GM12874 (cell line): ENCODE measurements at regions not wholly inside any gene's neighbourhood (a gene's known extent, or its start where the extent isn't known, plus 50 kb on each side); places are given as distances from the start of the nearest gene placed in this dataset.

Experiments
- CTCF ChIP-seq: IDR thresholded peaks from 2 replicates; pipeline ENCODE4 v1.5.1; 2011; ENCODE audit warnings: low read depth, mild to moderate bottlenecking, control low read depth, low read length, moderate library complexity; ENCODE audit not compliant: insufficient read depth

DNA sequence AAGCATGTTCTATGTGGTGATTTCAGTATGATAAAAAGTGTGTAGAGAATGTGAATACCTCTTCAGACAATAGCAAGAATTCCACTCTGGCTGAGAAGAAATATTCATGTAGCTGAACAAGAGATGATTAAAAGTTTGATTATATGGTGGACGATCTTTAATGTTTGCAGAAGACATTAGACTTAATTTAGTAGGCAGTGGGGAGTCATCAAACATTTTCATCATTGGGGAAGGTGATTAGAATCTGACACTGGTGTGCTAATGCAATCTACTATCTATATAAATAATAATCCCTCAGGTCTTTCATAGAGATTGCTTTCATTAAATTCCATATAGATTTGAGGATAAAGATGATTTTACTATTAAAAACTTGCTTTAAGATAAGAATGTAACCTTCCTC is 761.0 kb downstream of the SOCS6 start:
- TF ChIP-seq CTCF: no peak

- no peak for TF ChIP-seq CTCF
These were observed 759.0 kb downstream of the SOCS6 start for GRCh38 chr18:71047882-71048281.

- TF ChIP-seq CTCF: no peak
These were observed 756.7 kb downstream of the SOCS6 start for GRCh38 chr18:71045331-71046065.

GRCh38 chr18:71040161-71040560 is 751.3 kb downstream of the SOCS6 start:
- TF ChIP-seq CTCF: no peak

- no peak for TF ChIP-seq CTCF
These were observed 749.4 kb downstream of the SOCS6 start for GRCh38 chr18:71038196-71038595.

GRCh38 chr18:71036783-71037182 is 747.9 kb downstream of the SOCS6 start:
- TF ChIP-seq CTCF: no peak

DNA sequence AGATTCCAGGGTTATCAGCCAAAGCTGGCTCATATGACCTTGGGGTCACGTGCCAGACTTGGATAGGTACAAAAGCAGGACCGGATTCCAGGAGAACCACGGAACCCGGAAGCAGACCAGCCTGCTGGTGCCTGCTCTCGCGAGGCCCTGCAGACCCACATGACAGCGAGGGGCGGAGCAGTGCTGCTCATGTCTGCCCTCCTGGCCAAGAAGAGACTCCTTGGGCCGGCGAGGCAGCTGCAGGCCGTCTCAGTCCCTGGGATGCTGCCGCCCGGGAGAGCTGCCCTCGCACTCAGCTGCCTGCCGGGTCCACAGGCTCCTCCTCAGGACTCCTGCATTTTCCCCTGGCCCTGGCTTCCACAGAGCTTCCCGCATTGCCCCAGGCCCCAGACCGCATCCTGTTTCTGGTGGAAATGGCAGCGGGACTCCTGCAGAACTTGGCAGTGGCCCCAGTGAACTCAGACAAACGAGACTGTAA is 739.5 kb downstream of the SOCS6 start:
- TF ChIP-seq CTCF: no peak
